Choroid plexus epithelial cell (primary cell): ENCODE measurements at regions not wholly inside any gene's neighbourhood (a gene's known extent, or its start where the extent isn't known, plus 50 kb on each side); places are given as distances from the start of the nearest gene placed in this dataset.
"Not testable (repeated sequence)": the region's sequence is repeated elsewhere in the genome, so short reads cannot be mapped to it uniquely, and the experiment has no call there.

Experiments used
- DNase-seq: peaks from one replicate; pipeline ENCODE4 v3.0.0-alpha.2; 2010; ENCODE audit warnings: low read depth
- H3K4me3 ChIP-seq: 2 replicates; pipeline ENCODE4 v1.5.1; 2011; ENCODE audit warnings: low read depth, mild to moderate bottlenecking, control low read depth, low read length, moderate library complexity
- CTCF ChIP-seq: conservative IDR thresholded peaks from 2 replicates; pipeline ENCODE4 v1.5.1; 2011; ENCODE audit warnings: low read depth, mild to moderate bottlenecking, control low read depth, inconsistent platforms, low read length, moderate library complexity

DNA sequence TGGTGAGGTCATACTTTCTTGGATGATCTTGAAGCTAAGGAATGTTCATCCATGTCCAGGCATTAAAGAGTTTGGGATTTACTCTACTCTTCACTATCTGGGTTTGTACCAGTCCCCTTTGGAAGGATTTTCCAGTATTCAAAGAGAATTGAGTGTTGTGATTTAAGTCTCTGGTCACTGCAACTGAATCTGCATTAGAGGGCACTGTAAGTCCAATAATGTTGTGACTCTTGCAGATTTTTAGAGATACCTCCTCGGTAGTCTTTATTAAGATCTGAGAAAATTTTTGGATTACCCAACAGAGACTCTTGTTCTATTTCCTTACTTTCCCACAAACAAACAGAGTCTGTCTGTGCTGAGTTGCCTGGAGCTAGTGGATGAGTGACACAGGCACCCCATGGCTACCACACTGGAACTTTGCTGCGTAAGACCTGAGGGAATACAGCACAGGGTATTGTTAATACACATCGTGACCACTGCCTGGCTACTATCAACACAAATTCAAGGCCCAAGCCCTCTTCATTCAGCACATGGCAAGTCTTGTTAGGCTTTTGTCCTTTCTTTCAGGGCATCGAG, 357.1 kb upstream of the KLHL4 start:
- no peak for DNase-seq
- H3K4me3 ChIP-seq, result no peak overlapping the region
- no peak for TF ChIP-seq CTCF

DNA sequence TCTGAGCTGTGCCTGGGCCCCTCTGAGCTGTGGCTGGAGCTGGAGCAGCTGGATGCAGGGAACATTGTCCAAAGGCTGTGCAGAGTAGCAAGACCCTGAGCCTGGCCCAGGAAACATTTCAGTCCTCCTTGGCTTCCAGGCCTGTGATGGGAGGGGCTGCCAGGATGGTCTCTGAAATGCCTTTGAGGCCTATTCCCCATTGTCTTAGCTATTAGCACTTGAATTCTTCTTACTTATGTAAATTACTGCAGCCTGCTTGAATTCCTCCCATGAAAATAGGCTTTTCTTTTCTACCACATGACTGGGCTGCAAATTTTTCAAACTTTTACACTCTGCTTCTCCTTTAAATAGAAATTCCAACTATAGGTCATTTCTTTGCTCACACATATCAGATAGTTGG, 349.8 kb upstream of the KLHL4 start:
- no peak for TF ChIP-seq CTCF
- no peak for DNase-seq
- H3K4me3 ChIP-seq, result no peak overlapping the region

DNA sequence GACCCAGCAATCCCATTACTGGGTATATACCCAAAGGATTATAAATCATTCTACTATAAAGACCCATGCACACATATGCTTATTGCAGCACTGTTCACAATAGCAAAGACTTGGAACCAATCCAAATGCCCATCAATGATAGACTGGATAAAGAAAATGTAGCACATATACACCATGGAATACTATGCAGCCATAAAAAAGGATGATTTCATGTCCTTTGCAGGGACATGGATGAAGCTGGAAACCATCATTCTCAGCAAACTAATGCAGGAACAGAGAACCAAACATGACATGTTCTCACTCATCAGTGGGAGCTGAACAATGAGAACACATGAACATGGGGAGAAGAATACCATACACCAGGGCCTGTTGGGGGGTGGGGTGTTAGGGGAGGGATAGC, 339.6 kb upstream of the KLHL4 start:
- not testable (repeated sequence) for DNase-seq, H3K4me3 ChIP-seq
